Parathyroid adenoma (tissue), 2 donors: ENCODE measurements at regions not wholly inside any gene's neighbourhood (a gene's known extent, or its start where the extent isn't known, plus 50 kb on each side); places are given as distances from the start of the nearest gene placed in this dataset.
"Not testable (repeated sequence)": the region's sequence is repeated elsewhere in the genome, so short reads cannot be mapped to it uniquely, and the experiment has no call there.

ENCODE experiments used
- H2AFZ ChIP-seq: fragments of 300-600 bp; sonication (generic); one replicate; pipeline ENCODE4 v1.7.0; 2017; ENCODE audit warnings: antibody characterized with exemption, mild to moderate bottlenecking
- H3K27ac ChIP-seq: fragments of 300-600 bp; sonication (generic); one replicate; pipeline ENCODE4 v1.7.0; 2017
- H3K27me3 ChIP-seq: fragments of 300-600 bp; sonication (generic); one replicate; pipeline ENCODE4 v1.7.0; 2017; ENCODE audit warnings: low read length; ENCODE audit not compliant: control insufficient read depth, insufficient read depth
- H3K36me3 ChIP-seq: fragments of 300-600 bp; sonication (generic); one replicate; pipeline ENCODE4 v1.7.0; 2017; ENCODE audit warnings: low read length; ENCODE audit not compliant: control insufficient read depth, insufficient read depth
- H3K4me1 ChIP-seq: fragments of 300-600 bp; sonication (generic); one replicate; pipeline ENCODE4 v1.7.0; 2017; ENCODE audit warnings: control low read depth
- H3K4me2 ChIP-seq: fragments of 300-600 bp; sonication (generic); one replicate; pipeline ENCODE4 v1.7.0; 2017; ENCODE audit warnings: low read length
- H3K4me3 ChIP-seq: fragments of 300-600 bp; sonication (generic); one replicate; pipeline ENCODE4 v1.7.0; 2017; ENCODE audit warnings: low read depth, low read length
- H3K79me2 ChIP-seq: fragments of 300-600 bp; sonication (generic); one replicate; pipeline ENCODE4 v1.7.0; 2017; ENCODE audit warnings: control low read depth
- H3K9ac ChIP-seq: fragments of 300-600 bp; sonication (generic); one replicate; pipeline ENCODE4 v1.7.0; 2017; ENCODE audit warnings: mild to moderate bottlenecking
- H3K9me3 ChIP-seq: fragments of 300-600 bp; sonication (generic); one replicate; pipeline ENCODE4 v1.7.0; 2017; ENCODE audit warnings: low read length; ENCODE audit not compliant: control insufficient read depth
- TF ChIP-seq, protein P1 (sequence below): fragments of 300-600 bp; sonication (generic); IDR thresholded peaks from one replicate; pipeline ENCODE4 v1.7.0; 2017; ENCODE audit warnings: antibody characterized with exemption, mild to moderate bottlenecking
- donor health status: primary hyperparathyroidism.

DNA sequence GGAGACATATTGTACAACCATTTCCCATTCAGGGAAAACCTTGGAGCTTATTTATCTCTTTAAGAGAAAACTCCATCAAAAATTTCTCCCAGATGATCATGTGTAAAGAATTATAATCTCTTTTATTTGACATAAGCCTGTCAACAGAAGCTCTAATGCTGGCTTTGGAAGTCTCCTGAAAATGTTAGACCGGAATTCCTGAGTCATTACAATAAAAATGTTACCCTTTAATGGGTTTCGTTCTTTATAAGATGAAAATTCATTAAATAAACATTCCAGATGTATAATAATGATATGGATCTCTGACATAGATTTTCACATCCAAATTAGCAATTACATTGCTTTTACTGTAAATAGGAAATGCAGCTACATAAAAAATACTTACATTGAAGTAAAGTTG, 1036.4 kb downstream of the EFNA5 start:
- TF ChIP-seq, protein P1, sequence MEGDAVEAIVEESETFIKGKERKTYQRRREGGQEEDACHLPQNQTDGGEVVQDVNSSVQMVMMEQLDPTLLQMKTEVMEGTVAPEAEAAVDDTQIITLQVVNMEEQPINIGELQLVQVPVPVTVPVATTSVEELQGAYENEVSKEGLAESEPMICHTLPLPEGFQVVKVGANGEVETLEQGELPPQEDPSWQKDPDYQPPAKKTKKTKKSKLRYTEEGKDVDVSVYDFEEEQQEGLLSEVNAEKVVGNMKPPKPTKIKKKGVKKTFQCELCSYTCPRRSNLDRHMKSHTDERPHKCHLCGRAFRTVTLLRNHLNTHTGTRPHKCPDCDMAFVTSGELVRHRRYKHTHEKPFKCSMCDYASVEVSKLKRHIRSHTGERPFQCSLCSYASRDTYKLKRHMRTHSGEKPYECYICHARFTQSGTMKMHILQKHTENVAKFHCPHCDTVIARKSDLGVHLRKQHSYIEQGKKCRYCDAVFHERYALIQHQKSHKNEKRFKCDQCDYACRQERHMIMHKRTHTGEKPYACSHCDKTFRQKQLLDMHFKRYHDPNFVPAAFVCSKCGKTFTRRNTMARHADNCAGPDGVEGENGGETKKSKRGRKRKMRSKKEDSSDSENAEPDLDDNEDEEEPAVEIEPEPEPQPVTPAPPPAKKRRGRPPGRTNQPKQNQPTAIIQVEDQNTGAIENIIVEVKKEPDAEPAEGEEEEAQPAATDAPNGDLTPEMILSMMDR, result no peak
- no peaks in the 10 kb centered on the region for H3K9me3 ChIP-seq

DNA sequence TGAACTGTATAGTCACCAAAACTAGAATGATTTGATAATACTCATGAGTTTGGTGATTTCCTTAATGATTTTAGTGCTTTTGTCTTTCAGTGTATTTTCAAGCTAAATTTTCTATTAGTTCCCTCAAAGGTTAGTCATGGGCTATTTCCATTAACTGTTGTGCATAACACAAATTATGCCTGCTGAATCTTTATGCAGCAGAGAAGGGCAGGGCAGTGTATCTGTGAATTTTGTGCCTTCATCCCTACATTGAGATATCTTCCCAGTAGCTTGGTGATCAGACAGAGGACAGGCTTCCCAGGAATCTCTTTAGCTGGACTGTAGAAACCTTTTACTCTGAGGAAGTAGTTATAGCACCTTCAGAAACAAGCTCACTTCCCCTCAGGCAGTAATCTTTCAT, 1036.9 kb downstream of the EFNA5 start:
- Histone ChIP-seq H3K4me3 (no peak overlapping the region), H3K27ac (no peak overlapping the region), H2AFZ (no peak overlapping the region), H3K79me2 (no peaks in the 10 kb centered on the region), H3K4me2 (no peak overlapping the region), H3K4me1 (no peaks in the 10 kb centered on the region), H3K36me3 (no peaks in the 10 kb centered on the region), H3K9me3 (no peaks in the 10 kb centered on the region), H3K9ac (no peak overlapping the region), H3K27me3 (no peaks in the 10 kb centered on the region)
- TF ChIP-seq, protein P1, result no peak

More for the DNA sequence above, 1036.4 kb downstream of the EFNA5 start:
- Histone ChIP-seq H3K27me3 (no peaks in the 10 kb centered on the region), H3K27ac (no peak overlapping the region), H2AFZ (no peak overlapping the region), H3K4me3 (no peak overlapping the region), H3K79me2 (no peaks in the 10 kb centered on the region), H3K4me2 (no peak overlapping the region), H3K36me3 (no peaks in the 10 kb centered on the region), H3K9ac (no peak overlapping the region), H3K4me1 (no peaks in the 10 kb centered on the region)

DNA sequence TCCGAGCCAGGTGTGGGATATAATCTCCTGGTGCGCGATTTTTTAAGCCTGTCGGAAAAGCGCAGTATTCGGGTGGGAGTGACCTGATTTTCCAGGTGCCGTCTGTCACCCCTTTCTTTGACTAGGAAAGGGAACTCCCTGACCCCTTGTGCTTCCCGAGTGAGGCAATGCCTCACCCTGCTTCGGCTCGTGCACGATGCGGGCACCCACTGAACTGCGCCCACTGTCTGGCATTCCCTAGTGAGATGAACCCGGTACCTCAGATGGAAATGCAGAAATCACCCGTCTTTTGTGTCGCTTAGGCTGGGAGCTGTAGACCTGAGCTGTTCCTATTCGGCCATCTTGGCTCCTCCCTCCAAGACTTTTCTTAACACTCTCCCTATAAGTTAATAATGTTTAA, 1042.3 kb downstream of the EFNA5 start:
- H3K27ac ChIP-seq, H3K79me2 ChIP-seq, H3K9me3 ChIP-seq, H2AFZ ChIP-seq, H3K4me2 ChIP-seq, H3K9ac ChIP-seq, H3K36me3 ChIP-seq, H3K4me1 ChIP-seq, H3K4me3 ChIP-seq, H3K27me3 ChIP-seq: not testable (repeated sequence)

DNA sequence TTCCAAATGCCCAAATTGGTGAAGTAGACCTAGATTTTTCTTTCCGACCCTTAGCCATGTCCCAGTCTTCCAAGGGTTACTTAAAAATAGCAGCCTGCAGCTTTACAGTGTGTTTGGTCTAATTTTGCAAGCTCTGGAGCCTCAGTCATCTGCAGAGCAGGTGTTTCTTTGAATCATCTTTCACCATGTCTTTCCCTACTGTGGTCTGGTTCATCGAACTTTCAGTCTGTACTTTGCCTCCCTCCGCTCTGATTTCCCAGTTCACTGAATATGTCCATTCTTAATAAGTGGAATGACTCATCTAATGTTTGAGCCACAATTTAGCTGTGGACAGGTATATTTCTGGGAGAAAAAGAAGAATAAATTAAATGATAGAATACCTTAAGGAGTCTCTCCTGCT, 1060.7 kb downstream of the EFNA5 start:
- Histone ChIP-seq H3K27ac (no peak overlapping the region), H3K4me2 (no peak overlapping the region), H3K27me3 (no peaks in the 10 kb centered on the region), H3K36me3 (no peaks in the 10 kb centered on the region), H3K9me3 (no peaks in the 10 kb centered on the region), H2AFZ (no peak overlapping the region), H3K4me1 (no peaks in the 10 kb centered on the region), H3K4me3 (no peak overlapping the region), H3K79me2 (no peaks in the 10 kb centered on the region), H3K9ac (no peak overlapping the region)
- TF ChIP-seq, protein P1, result no peak

DNA sequence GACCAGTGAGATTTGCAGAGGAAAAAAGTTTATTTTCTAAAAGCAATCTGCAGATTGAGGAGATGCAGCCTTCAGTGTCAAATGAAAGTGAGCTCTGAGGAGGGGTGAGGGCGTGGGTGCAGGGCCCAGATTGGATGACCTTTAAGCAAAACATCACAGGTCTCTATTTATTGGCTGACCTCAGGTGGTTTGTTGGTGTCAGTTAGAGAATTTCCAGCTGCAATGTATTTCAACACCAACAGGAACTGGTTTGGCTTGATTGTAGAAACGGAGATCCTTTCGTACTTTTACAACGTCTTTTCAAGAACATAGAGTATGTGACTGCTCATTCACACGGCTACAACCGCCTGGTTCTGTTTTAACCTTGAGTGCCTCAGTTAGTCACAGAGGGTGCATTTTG, 1069.1 kb downstream of the EFNA5 start:
- H3K4me1 ChIP-seq, result no peaks in the 10 kb centered on the region
- H3K79me2 ChIP-seq, result no peaks in the 10 kb centered on the region
- no peak overlapping the region for H3K9ac ChIP-seq
- no peaks in the 10 kb centered on the region for H3K36me3 ChIP-seq
- H3K4me3 ChIP-seq, result no peak overlapping the region
- no peak overlapping the region for H3K4me2 ChIP-seq
- H3K9me3 ChIP-seq, result no peaks in the 10 kb centered on the region
- H2AFZ ChIP-seq, result no peak overlapping the region
- no peak overlapping the region for H3K27ac ChIP-seq
- TF ChIP-seq, protein P1, result no peak
- H3K27me3 ChIP-seq, result no peaks in the 10 kb centered on the region
